ENCODE measurements at regions not wholly inside any gene's neighbourhood (a gene's known extent, or its start where the extent isn't known, plus 50 kb on each side); places are given as distances from the start of the nearest gene placed in this dataset.
A peak's percentile ranks its signal among the peaks of the same experiment; 100 is the strongest.

- intact Hi-C loops (cut with DNase I): no loop called here
- no peaks in the 10 kb centered on the region for H3K27me3 ChIP-seq
- DNase-seq: no peak
- H3K4me3 ChIP-seq: no peak overlapping the region
- H3K36me3 ChIP-seq: no peaks in the 10 kb centered on the region
- H3K9me3 ChIP-seq: no peaks in the 10 kb centered on the region
- no peak for TF ChIP-seq EP300 (IDR thresholded peaks at IDR 0.05)
- TF ChIP-seq CTCF (IDR thresholded peaks at IDR 0.05): no peak
- no peak for TF ChIP-seq POLR2A (IDR thresholded peaks at IDR 0.05)
- WGBS, 3 donors: 81 to 93% (median 87%) methylated on average over 8 of the region's 8 CpGs
- no peak overlapping the region for H3K27ac ChIP-seq
- peaks cover 10% of the 10 kb centered on the region for H3K4me1 ChIP-seq (ENCODE audit: insufficient read depth)
Measured at GRCh38 chr2:47656715-47657600, 86.2 kb upstream of the KCNK12 start.

GRCh38 chr2:47655563-47655880 is 84.7 kb upstream of the KCNK12 start:
- Histone ChIP-seq H3K4me3 (no peak overlapping the region), H3K36me3 (no peaks in the 10 kb centered on the region), H3K4me1 (ENCODE audit: insufficient read depth) (peaks cover 10% of the 10 kb centered on the region), H3K27me3 (no peaks in the 10 kb centered on the region), H3K9me3 (no peaks in the 10 kb centered on the region), H3K27ac (no peak overlapping the region)
- DNase-seq: no peak
- WGBS, 3 donors: 74 to 89% (median 88%) methylated on average over 2 of the region's 2 CpGs
- intact Hi-C loops (cut with DNase I): no loop called here
- no peak for TF ChIP-seq POLR2A (IDR thresholded peaks at IDR 0.05)
- no peak for TF ChIP-seq EP300 (IDR thresholded peaks at IDR 0.05)
- no peak for TF ChIP-seq CTCF (IDR thresholded peaks at IDR 0.05)

GRCh38 chr2:47654790-47655562 is 84.2 kb upstream of the KCNK12 start:
- intact Hi-C loops (cut with DNase I): no loop called here
- H3K4me1 ChIP-seq (ENCODE audit: insufficient read depth): peaks cover 10% of the 10 kb centered on the region
- H3K9me3 ChIP-seq: no peaks in the 10 kb centered on the region
- H3K27ac ChIP-seq: no peak overlapping the region
- no peak overlapping the region for H3K4me3 ChIP-seq
- TF ChIP-seq POLR2A (IDR thresholded peaks at IDR 0.05) (no peak), CTCF (IDR thresholded peaks at IDR 0.05) (no peak), EP300 (IDR thresholded peaks at IDR 0.05) (no peak)
- H3K36me3 ChIP-seq: no peaks in the 10 kb centered on the region
- WGBS, 3 donors: 46 to 58% (median 53%) methylated on average over 15 of the region's 15 CpGs
- no peaks in the 10 kb centered on the region for H3K27me3 ChIP-seq
- DNase-seq: no peak

GRCh38 chr2:47653902-47654789 is 83.4 kb upstream of the KCNK12 start:
- no peak overlapping the region for H3K27ac ChIP-seq

More at GRCh38 chr2:47653902-47654789, 83.4 kb upstream of the KCNK12 start:
- Histone ChIP-seq H3K27me3 (no peaks in the 10 kb centered on the region), H3K4me1 (ENCODE audit: insufficient read depth) (peaks cover 10% of the 10 kb centered on the region), H3K4me3 (no peak overlapping the region), H3K36me3 (no peaks in the 10 kb centered on the region), H3K9me3 (no peaks in the 10 kb centered on the region)
- peak; percentile 27 to 62 (median 45) for DNase-seq
- intact Hi-C loops (cut with DNase I): no loop called here
- WGBS, 3 donors: 9 to 17% (median 16%) methylated on average over 20 of the region's 20 CpGs
- TF ChIP-seq POLR2A (IDR thresholded peaks at IDR 0.05): no peak
- no peak for TF ChIP-seq CTCF (IDR thresholded peaks at IDR 0.05)
- TF ChIP-seq EP300 (IDR thresholded peaks at IDR 0.05): no peak
